Smooth muscle cell (in vitro differentiated cells): ENCODE measurements at regions not wholly inside any gene's neighbourhood (a gene's known extent, or its start where the extent isn't known, plus 50 kb on each side); places are given as distances from the start of the nearest gene placed in this dataset.
A peak's percentile ranks its signal among the peaks of the same experiment; 100 is the strongest.

ENCODE experiments used
- DNase-seq: peaks from one replicate; lab custom pipeline; 2025; ENCODE audit not compliant: unreplicated experiment; lab: John Stamatoyannopoulos, UW
- H2AFZ ChIP-seq: fragments of 200-600 bp; sonication (generic); 2 replicates; pipeline ENCODE4 v1.6.0; 2016; ENCODE audit warnings: antibody characterized with exemption, low read depth, mild to moderate bottlenecking
- H3F3A ChIP-seq: fragments of 200-600 bp; sonication (generic); 2 replicates; pipeline ENCODE4 v1.6.0; 2017; ENCODE audit warnings: antibody characterized with exemption, low read depth
- H3K27ac ChIP-seq: fragments of 200-600 bp; sonication (generic); 2 replicates; pipeline ENCODE4 v1.5.1; 2016; ENCODE audit warnings: low read depth, mild to moderate bottlenecking
- H3K27me3 ChIP-seq: fragments of 200-600 bp; sonication (generic); 2 replicates; pipeline ENCODE4 v1.6.1; 2016; ENCODE audit warnings: low read depth, mild to moderate bottlenecking
- H3K36me3 ChIP-seq: fragments of 200-600 bp; sonication (generic); 2 replicates; pipeline ENCODE4 v1.5.1; 2016; ENCODE audit warnings: low read depth
- H3K4me1 ChIP-seq: fragments of 200-600 bp; sonication (generic); 2 replicates; pipeline ENCODE4 v1.5.1; 2016; ENCODE audit warnings: low read depth
- H3K4me2 ChIP-seq: fragments of 200-600 bp; sonication (generic); 2 replicates; pipeline ENCODE4 v1.6.0; 2016; ENCODE audit warnings: mild to moderate bottlenecking
- H3K4me3 ChIP-seq: fragments of 200-600 bp; sonication (generic); 2 replicates; pipeline ENCODE4 v1.5.1; 2016; ENCODE audit warnings: mild to moderate bottlenecking
- H3K79me2 ChIP-seq: fragments of 200-600 bp; sonication (generic); 2 replicates; pipeline ENCODE4 v1.6.0; 2016; ENCODE audit warnings: low read depth, mild to moderate bottlenecking
- H3K9ac ChIP-seq: fragments of 200-600 bp; sonication (generic); 2 replicates; pipeline ENCODE4 v1.6.0; 2016; ENCODE audit warnings: low read depth
- H3K9me3 ChIP-seq: fragments of 200-600 bp; sonication (generic); replicated peaks from 2 replicates; pipeline ENCODE4 v1.5.1; 2016; ENCODE audit warnings: low read depth
- H4K20me1 ChIP-seq: fragments of 200-600 bp; sonication (generic); 2 replicates; pipeline ENCODE4 v1.6.0; 2016; ENCODE audit warnings: low read depth
- WGBS: methylation state at CpG from one replicate; pipeline ENCODE4 v1.1.7; 2016; ENCODE audit warnings: low lambda C conversion rate; 5-methylcytosine and 5-hydroxymethylcytosine counted together
- TF ChIP-seq, protein P1 (sequence below): fragments of 200-600 bp; sonication (generic); IDR thresholded peaks from 2 replicates; pipeline ENCODE4 v1.5.1; 2017; ENCODE audit warnings: borderline replicate concordance, mild to moderate bottlenecking, antibody characterized with exemption; ENCODE audit not compliant: insufficient read depth, poor library complexity, severe bottlenecking

DNA sequence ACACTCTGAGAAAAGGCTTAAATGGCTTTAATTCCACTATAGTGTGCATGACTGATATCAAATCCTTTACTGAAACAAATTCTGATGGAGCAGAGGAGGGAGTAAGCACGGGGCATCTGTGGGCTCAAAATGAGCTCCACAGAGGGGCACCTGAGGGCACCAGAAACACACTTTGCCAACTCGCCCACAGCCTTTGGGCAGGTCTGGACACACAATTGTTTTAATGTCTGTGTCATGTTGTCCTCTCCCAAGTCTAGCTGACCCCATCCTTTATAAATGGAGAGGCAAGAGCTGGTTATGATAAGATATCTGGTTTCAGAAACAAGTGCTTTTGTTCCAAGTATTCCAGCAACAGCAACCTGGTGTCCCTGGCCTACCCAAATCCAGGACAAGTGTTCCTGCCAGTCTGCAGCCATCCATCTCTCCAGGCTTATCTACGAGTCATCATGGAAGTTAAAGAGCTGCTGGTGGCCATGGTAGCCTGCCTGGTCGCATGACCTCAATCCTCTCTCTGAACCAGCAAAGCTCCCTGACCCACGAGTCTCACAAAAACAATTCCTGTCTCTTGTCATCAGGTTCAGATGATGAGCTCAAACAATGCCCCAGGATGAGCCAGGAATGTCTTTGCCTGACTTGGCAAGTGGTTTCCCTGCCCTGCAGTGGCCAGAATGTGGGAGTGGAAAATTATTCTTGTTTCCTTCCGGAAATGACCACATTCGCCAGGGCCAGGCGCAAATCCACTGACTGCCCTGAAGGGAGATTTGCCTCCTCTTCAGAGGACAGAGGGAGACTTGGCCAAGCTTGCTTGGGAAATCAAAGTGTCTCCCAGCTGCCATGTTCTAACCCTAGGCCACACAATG is 64.4 kb upstream of the TPM1 start:
- no peak overlapping the region for H3K9ac ChIP-seq
- no peaks in the 10 kb centered on the region for H3F3A ChIP-seq
- no peak for DNase-seq
- H3K4me1 ChIP-seq: peaks cover 8% of the 10 kb centered on the region
- peak overlapping the region; percentile 47 for H3K27ac ChIP-seq
- TF ChIP-seq, protein P1, sequence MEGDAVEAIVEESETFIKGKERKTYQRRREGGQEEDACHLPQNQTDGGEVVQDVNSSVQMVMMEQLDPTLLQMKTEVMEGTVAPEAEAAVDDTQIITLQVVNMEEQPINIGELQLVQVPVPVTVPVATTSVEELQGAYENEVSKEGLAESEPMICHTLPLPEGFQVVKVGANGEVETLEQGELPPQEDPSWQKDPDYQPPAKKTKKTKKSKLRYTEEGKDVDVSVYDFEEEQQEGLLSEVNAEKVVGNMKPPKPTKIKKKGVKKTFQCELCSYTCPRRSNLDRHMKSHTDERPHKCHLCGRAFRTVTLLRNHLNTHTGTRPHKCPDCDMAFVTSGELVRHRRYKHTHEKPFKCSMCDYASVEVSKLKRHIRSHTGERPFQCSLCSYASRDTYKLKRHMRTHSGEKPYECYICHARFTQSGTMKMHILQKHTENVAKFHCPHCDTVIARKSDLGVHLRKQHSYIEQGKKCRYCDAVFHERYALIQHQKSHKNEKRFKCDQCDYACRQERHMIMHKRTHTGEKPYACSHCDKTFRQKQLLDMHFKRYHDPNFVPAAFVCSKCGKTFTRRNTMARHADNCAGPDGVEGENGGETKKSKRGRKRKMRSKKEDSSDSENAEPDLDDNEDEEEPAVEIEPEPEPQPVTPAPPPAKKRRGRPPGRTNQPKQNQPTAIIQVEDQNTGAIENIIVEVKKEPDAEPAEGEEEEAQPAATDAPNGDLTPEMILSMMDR: no peak
- WGBS: 66% methylated on average over 8 of the region's 8 CpGs
- no peaks in the 10 kb centered on the region for H4K20me1 ChIP-seq
- H3K27me3 ChIP-seq: no peaks in the 10 kb centered on the region
- no peaks in the 10 kb centered on the region for H3K79me2 ChIP-seq
- no peak overlapping the region for H3K4me3 ChIP-seq
- no peak overlapping the region for H3K4me2 ChIP-seq
- no peaks in the 10 kb centered on the region for H3K36me3 ChIP-seq
- peak overlapping the region; percentile 15 for H2AFZ ChIP-seq
- no peaks in the 10 kb centered on the region for H3K9me3 ChIP-seq

- Histone ChIP-seq H3F3A (no peaks in the 10 kb centered on the region), H2AFZ (no peak overlapping the region), H3K27me3 (no peaks in the 10 kb centered on the region), H3K4me2 (no peak overlapping the region), H3K36me3 (no peaks in the 10 kb centered on the region), H3K27ac (no peak overlapping the region), H3K4me1 (peaks cover 8% of the 10 kb centered on the region), H4K20me1 (no peaks in the 10 kb centered on the region), H3K79me2 (no peaks in the 10 kb centered on the region), H3K9ac (no peak overlapping the region), H3K4me3 (no peak overlapping the region), H3K9me3 (no peaks in the 10 kb centered on the region)
- no peak for DNase-seq
- TF ChIP-seq, protein P1: no peak
- WGBS: 81% methylated on average over 1 of the region's 1 CpG
Measured at GRCh38 chr15:62979252-62979651, 63.3 kb upstream of the TPM1 start.

DNA sequence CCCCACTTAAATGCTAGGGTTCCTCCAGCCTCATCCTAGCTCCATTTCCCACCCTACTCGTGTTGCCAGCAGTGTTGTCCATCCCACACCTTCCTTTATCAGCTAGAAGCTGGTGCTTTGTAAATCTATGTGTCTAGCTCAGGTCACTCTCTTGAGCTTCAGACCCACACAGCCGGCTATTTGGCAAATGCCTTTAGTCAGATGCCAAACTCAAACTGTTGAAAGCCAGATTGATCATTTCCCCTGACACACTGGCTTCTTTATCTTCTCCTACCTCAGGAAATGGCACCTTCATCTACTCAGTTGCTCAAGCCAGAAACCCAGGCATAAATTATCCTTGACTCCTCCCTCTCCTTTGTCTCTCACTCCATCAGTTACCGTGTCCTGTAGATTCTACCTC is 61.5 kb upstream of the TPM1 start:
- H3K4me3 ChIP-seq: no peak overlapping the region
- H3K36me3 ChIP-seq: no peaks in the 10 kb centered on the region
- H3K9ac ChIP-seq: no peak overlapping the region
- H3K9me3 ChIP-seq: no peaks in the 10 kb centered on the region
- no peaks in the 10 kb centered on the region for H4K20me1 ChIP-seq
- H3K4me2 ChIP-seq: no peak overlapping the region
- H2AFZ ChIP-seq: no peak overlapping the region
- no peak overlapping the region for H3K27ac ChIP-seq
- H3F3A ChIP-seq: no peaks in the 10 kb centered on the region
- 83% methylated on average over 3 of the region's 3 CpGs for WGBS
- TF ChIP-seq, protein P1: no peak
- H3K4me1 ChIP-seq: peaks cover 9% of the 10 kb centered on the region
- H3K79me2 ChIP-seq: no peaks in the 10 kb centered on the region
- no peak for DNase-seq
- no peaks in the 10 kb centered on the region for H3K27me3 ChIP-seq

GRCh38 chr15:62983956-62984355 is 58.6 kb upstream of the TPM1 start:
- Histone ChIP-seq H3K4me3 (no peak overlapping the region), H3K79me2 (no peaks in the 10 kb centered on the region), H3K9ac (no peak overlapping the region), H3K4me2 (no peak overlapping the region), H3K27ac (no peak overlapping the region), H3K36me3 (no peaks in the 10 kb centered on the region), H3K4me1 (peaks cover 10% of the 10 kb centered on the region), H4K20me1 (no peaks in the 10 kb centered on the region), H3K27me3 (no peaks in the 10 kb centered on the region), H2AFZ (no peak overlapping the region), H3K9me3 (no peaks in the 10 kb centered on the region), H3F3A (no peaks in the 10 kb centered on the region)
- WGBS: 97% methylated on average over 8 of the region's 8 CpGs
- TF ChIP-seq, protein P1: no peak
- no peak for DNase-seq
